ENCODE measurements at regions not wholly inside any gene's neighbourhood (a gene's known extent, or its start where the extent isn't known, plus 50 kb on each side); places are given as distances from the start of the nearest gene placed in this dataset.

DNA sequence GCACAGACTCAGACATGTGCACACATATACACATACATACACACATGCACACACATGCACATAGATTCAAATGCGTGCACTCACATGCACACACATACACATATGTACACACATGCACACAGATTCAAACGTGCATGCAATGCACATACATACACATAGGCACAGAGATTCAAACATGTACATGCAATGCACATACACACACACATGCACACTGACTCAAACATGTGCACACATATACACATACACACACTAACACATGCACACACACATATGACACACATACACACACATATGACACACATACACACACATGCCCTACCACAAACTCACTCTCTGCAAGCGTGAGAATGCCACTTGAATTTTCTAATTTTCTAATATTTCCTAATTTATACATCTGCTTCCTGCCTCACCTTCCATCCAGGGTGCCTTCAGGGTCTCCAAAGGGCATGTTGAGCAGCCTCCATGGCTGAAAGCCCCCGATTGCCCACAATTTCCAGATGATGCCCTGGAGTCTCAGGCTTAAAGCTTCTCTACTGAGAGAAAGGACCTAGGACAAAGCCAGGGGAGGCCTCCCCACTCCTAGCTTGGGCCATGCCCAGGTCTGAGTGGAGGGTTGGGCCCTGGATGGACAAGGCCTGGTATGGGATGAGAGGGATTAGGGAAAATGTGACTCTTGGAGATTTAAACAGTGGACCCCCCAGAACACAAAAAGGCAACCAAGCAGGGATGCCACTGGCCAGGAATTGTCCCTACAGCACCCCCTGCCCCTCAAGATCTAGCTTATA lies 487.1 kb downstream of the TCERG1L start:
- no peaks in the 10 kb centered on the region for H3K4me1 ChIP-seq (ENCODE audit: control extremely low read depth in 1 of 4, control insufficient read depth in 4 of 4, insufficient read depth in 4 of 4, low read length in 3 of 4)
- H3K27ac ChIP-seq (ENCODE audit: insufficient read depth in 1 of 2, low read depth in 1 of 2, low read length in 2 of 2, poor library complexity in 1 of 2, severe bottlenecking in 2 of 2): no peak overlapping the region
- peaks cover 5 to 28% (median 7%) of the 10 kb centered on the region in 5 experiments for H3K9me3 ChIP-seq (ENCODE audit: control extremely low read depth in 1 of 5, control insufficient read depth in 4 of 5, insufficient read depth in 2 of 5, low read depth in 1 of 5, low read length in 4 of 5)
- DNase-seq: no peak
- ChIA-PET CTCF (no interaction called here), POLR2A (no interaction called here)
- H3K4me3 ChIP-seq (ENCODE audit: control insufficient read depth in 1 of 7, extremely low read depth in 1 of 7, insufficient read depth in 4 of 7, low read depth in 2 of 7, low read length in 6 of 7): no peak overlapping the region
- WGBS (ENCODE audit: insufficient coverage): 91% methylated on average over 3 of the region's 4 CpGs
- no peaks in the 10 kb centered on the region for H3K36me3 ChIP-seq (ENCODE audit: control insufficient read depth in 4 of 4, insufficient read depth in 4 of 4, low read length in 3 of 4)
- H3K27me3 ChIP-seq (replicated peaks in 2 of 5; ENCODE audit: control insufficient read depth in 4 of 5, insufficient read depth in 5 of 5, low read length in 4 of 5): no peaks in the 10 kb centered on the region

DNA sequence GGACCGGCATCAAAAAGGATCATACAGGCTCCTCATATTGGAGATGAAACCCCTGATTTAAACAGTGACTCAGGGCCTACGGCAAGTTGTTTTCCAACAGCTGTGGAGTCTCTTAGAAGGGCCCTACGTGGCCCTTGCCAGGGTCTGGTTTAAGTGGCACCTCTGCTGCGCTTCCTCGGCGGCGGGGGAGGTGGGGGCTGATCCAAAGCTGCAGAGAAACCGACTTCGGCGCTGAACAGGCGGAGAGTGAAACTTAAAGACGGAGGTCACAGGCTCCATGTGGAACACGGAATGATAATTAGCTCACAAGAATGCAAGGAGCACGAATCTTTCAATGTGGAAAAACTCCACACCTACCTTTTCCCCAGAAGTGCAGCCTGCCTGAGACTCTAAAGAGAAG lies 477.9 kb downstream of the TCERG1L start:
- WGBS (ENCODE audit: insufficient coverage): 95% methylated on average over 14 of the region's 14 CpGs
- no peak overlapping the region for H3K4me3 ChIP-seq (ENCODE audit: control insufficient read depth in 1 of 7, extremely low read depth in 1 of 7, insufficient read depth in 4 of 7, low read depth in 2 of 7, low read length in 6 of 7)
- no peak overlapping the region for H3K27ac ChIP-seq (ENCODE audit: insufficient read depth in 1 of 2, low read depth in 1 of 2, low read length in 2 of 2, poor library complexity in 1 of 2, severe bottlenecking in 2 of 2)
- H3K27me3 ChIP-seq (replicated peaks in 2 of 5; ENCODE audit: control insufficient read depth in 4 of 5, insufficient read depth in 5 of 5, low read length in 4 of 5): peaks cover 0 to 3% (median 0%) of the 10 kb centered on the region in 5 experiments
- no peaks in the 10 kb centered on the region for H3K4me1 ChIP-seq (ENCODE audit: control extremely low read depth in 1 of 4, control insufficient read depth in 4 of 4, insufficient read depth in 4 of 4, low read length in 3 of 4)
- ChIA-PET CTCF (no interaction called here), POLR2A (no interaction called here)
- H3K36me3 ChIP-seq (ENCODE audit: control insufficient read depth in 4 of 4, insufficient read depth in 4 of 4, low read length in 3 of 4): no peaks in the 10 kb centered on the region
- no peaks in the 10 kb centered on the region for H3K9me3 ChIP-seq (ENCODE audit: control extremely low read depth in 1 of 5, control insufficient read depth in 4 of 5, insufficient read depth in 2 of 5, low read depth in 1 of 5, low read length in 4 of 5)
- no peak for DNase-seq

DNA sequence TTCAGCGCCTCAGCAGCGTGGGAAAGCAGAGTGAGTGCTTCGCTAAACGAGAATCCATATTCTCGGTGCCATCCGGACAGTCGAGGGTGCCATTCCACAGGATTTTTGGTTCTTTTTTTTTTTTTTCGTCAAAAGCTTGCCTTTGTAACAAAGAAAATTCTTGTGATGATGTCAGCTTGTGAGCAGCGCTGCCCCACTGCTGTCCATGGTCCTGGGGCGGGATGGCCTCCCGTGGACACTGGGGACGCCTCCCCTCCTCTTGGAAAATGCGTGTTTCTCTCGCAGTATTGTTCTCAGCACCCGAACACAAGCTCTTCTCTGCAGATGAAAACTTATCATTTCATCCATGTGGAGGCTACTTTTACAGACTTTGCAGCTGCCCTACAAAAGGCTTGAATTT lies 477.4 kb downstream of the TCERG1L start:
- Histone ChIP-seq H3K4me1 (ENCODE audit: control extremely low read depth in 1 of 4, control insufficient read depth in 4 of 4, insufficient read depth in 4 of 4, low read length in 3 of 4) (no peaks in the 10 kb centered on the region), H3K27me3 (replicated peaks in 2 of 5; ENCODE audit: control insufficient read depth in 4 of 5, insufficient read depth in 5 of 5, low read length in 4 of 5) (peaks cover 0 to 3% (median 0%) of the 10 kb centered on the region in 5 experiments), H3K36me3 (ENCODE audit: control insufficient read depth in 4 of 4, insufficient read depth in 4 of 4, low read length in 3 of 4) (no peaks in the 10 kb centered on the region), H3K4me3 (ENCODE audit: control insufficient read depth in 1 of 7, extremely low read depth in 1 of 7, insufficient read depth in 4 of 7, low read depth in 2 of 7, low read length in 6 of 7) (no peak overlapping the region), H3K9me3 (ENCODE audit: control extremely low read depth in 1 of 5, control insufficient read depth in 4 of 5, insufficient read depth in 2 of 5, low read depth in 1 of 5, low read length in 4 of 5) (no peaks in the 10 kb centered on the region), H3K27ac (ENCODE audit: insufficient read depth in 1 of 2, low read depth in 1 of 2, low read length in 2 of 2, poor library complexity in 1 of 2, severe bottlenecking in 2 of 2) (no peak overlapping the region)
- CTCF ChIA-PET: no interaction called here
- 83% methylated on average over 15 of the region's 15 CpGs for WGBS (ENCODE audit: insufficient coverage)
- POLR2A ChIA-PET: no interaction called here
- DNase-seq: no peak

DNA sequence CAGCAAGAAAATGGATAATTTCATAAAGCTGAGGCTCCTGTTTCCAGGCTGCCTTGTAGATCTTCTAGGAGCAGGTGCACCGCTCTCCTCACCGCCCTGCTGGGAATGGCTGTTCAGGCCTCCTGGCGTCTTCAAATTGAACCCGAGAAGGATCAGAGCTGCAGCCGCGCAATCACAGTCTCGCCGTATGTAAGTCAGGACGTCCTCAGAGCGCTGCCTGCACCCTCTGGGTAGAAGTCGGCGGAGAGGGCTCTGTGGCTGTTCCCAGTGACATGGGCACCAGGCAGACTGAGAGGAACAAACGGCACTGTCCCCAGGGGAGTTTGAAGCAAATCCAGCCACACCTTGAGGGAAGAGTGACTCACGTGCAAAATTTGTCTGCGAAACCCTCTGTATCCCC lies 476.9 kb downstream of the TCERG1L start:
- CTCF ChIA-PET: no interaction called here
- 93% methylated on average over 13 of the region's 15 CpGs for WGBS (ENCODE audit: insufficient coverage)
- POLR2A ChIA-PET: no interaction called here
- Histone ChIP-seq H3K27me3 (replicated peaks in 2 of 5; ENCODE audit: control insufficient read depth in 4 of 5, insufficient read depth in 5 of 5, low read length in 4 of 5) (peaks cover 0 to 3% (median 0%) of the 10 kb centered on the region in 5 experiments), H3K4me1 (ENCODE audit: control extremely low read depth in 1 of 4, control insufficient read depth in 4 of 4, insufficient read depth in 4 of 4, low read length in 3 of 4) (no peaks in the 10 kb centered on the region), H3K27ac (ENCODE audit: insufficient read depth in 1 of 2, low read depth in 1 of 2, low read length in 2 of 2, poor library complexity in 1 of 2, severe bottlenecking in 2 of 2) (no peak overlapping the region), H3K4me3 (ENCODE audit: control insufficient read depth in 1 of 7, extremely low read depth in 1 of 7, insufficient read depth in 4 of 7, low read depth in 2 of 7, low read length in 6 of 7) (no peak overlapping the region), H3K36me3 (ENCODE audit: control insufficient read depth in 4 of 4, insufficient read depth in 4 of 4, low read length in 3 of 4) (no peaks in the 10 kb centered on the region), H3K9me3 (ENCODE audit: control extremely low read depth in 1 of 5, control insufficient read depth in 4 of 5, insufficient read depth in 2 of 5, low read depth in 1 of 5, low read length in 4 of 5) (no peaks in the 10 kb centered on the region)
- DNase-seq: no peak

DNA sequence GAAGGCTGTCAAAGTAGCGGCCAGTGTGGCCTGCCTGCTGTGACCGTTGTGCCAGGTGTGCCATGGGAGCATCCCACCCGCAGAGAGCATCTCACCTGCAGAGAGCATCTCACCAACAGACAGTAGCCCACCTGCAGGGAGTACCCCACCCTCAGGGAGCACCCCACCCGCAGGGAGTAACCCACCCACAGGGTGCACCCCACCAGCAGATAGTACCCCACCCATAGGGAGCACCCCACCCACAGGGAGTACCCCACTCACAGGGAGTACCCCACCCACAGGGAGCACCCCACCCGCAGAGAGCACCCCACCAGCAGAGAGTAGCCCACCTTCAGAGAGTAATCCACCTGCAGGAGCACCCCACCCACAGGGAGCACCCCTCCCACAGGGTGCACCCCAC lies 476.5 kb downstream of the TCERG1L start:
- WGBS (ENCODE audit: insufficient coverage): no CpG with 5 or more reads among the region's 5 CpGs
- CTCF ChIA-PET: no interaction called here

DNA sequence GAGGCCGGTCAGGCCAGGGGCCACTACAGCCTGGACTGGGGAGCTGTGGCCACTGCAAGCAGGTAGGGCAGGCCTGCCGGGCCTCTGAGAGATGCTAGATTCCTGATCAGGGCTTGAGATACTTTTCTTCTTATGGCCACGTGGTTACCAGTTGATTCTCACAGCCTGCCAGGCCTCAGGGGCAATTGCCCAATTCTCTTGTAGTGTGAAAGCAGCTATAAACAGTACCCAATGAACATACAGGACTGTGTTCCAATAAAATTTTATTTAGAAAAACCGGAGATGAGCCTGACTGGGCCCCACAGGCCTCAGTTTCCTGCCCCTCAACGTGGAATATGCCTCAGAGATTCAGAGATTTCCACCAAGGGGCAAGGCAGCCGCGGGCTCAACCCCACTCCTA lies 475.2 kb downstream of the TCERG1L start:
- ChIA-PET POLR2A (no interaction called here), CTCF (no interaction called here)

More for the DNA sequence above, 476.5 kb downstream of the TCERG1L start:
- Histone ChIP-seq H3K27me3 (replicated peaks in 2 of 5; ENCODE audit: control insufficient read depth in 4 of 5, insufficient read depth in 5 of 5, low read length in 4 of 5) (peaks cover 0 to 3% (median 0%) of the 10 kb centered on the region in 5 experiments), H3K27ac (ENCODE audit: insufficient read depth in 1 of 2, low read depth in 1 of 2, low read length in 2 of 2, poor library complexity in 1 of 2, severe bottlenecking in 2 of 2) (no peak overlapping the region), H3K9me3 (ENCODE audit: control extremely low read depth in 1 of 5, control insufficient read depth in 4 of 5, insufficient read depth in 2 of 5, low read depth in 1 of 5, low read length in 4 of 5) (no peaks in the 10 kb centered on the region), H3K36me3 (ENCODE audit: control insufficient read depth in 4 of 4, insufficient read depth in 4 of 4, low read length in 3 of 4) (no peaks in the 10 kb centered on the region), H3K4me1 (ENCODE audit: control extremely low read depth in 1 of 4, control insufficient read depth in 4 of 4, insufficient read depth in 4 of 4, low read length in 3 of 4) (no peaks in the 10 kb centered on the region), H3K4me3 (ENCODE audit: control insufficient read depth in 1 of 7, extremely low read depth in 1 of 7, insufficient read depth in 4 of 7, low read depth in 2 of 7, low read length in 6 of 7) (no peak overlapping the region)
- no peak for DNase-seq
- POLR2A ChIA-PET: no interaction called here

DNA sequence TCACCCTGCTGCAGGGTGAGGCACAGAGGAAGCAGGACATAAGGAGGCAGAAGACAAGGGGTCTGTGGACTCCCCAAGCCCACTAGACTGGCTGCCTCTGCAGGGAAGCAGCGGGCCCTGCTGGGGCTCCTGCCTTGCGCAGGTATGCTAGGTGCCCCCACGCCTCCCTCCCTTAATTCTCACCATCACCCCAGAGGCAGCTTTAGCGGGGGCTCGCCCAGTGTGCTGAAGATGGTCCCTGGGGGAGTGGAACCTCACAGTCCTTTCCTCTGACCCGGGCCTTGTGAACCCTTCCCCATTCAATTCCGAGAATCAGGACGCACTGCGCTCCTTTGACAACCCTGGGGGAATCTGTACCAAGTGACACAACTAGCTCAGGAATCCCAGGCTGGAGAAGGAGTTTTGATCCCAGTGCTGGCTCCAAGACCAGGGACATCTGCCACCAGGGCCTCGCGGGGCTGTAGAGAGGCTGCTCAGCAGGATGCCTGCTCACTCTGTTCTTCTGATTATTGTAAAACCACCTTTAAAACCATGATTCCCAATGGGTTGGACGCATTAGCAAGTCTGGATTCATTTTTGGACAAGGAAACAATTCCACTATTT lies 468.4 kb downstream of the TCERG1L start:
- no peak for DNase-seq
- POLR2A ChIA-PET: no interaction called here
- Histone ChIP-seq H3K4me1 (ENCODE audit: control extremely low read depth in 1 of 4, control insufficient read depth in 4 of 4, insufficient read depth in 4 of 4, low read length in 3 of 4) (no peaks in the 10 kb centered on the region), H3K36me3 (ENCODE audit: control insufficient read depth in 4 of 4, insufficient read depth in 4 of 4, low read length in 3 of 4) (no peaks in the 10 kb centered on the region), H3K9me3 (ENCODE audit: control extremely low read depth in 1 of 5, control insufficient read depth in 4 of 5, insufficient read depth in 2 of 5, low read depth in 1 of 5, low read length in 4 of 5) (no peaks in the 10 kb centered on the region), H3K4me3 (ENCODE audit: control insufficient read depth in 1 of 7, extremely low read depth in 1 of 7, insufficient read depth in 4 of 7, low read depth in 2 of 7, low read length in 6 of 7) (no peak overlapping the region), H3K27me3 (replicated peaks in 2 of 5; ENCODE audit: control insufficient read depth in 4 of 5, insufficient read depth in 5 of 5, low read length in 4 of 5) (peaks cover 0 to 3% (median 0%) of the 10 kb centered on the region in 5 experiments), H3K27ac (ENCODE audit: insufficient read depth in 1 of 2, low read depth in 1 of 2, low read length in 2 of 2, poor library complexity in 1 of 2, severe bottlenecking in 2 of 2) (no peak overlapping the region)
- WGBS (ENCODE audit: insufficient coverage): 91% methylated on average over 6 of the region's 12 CpGs
- CTCF ChIA-PET: no interaction called here

More for the DNA sequence above, 475.2 kb downstream of the TCERG1L start:
- no peak for DNase-seq
- H3K27me3 ChIP-seq (replicated peaks in 2 of 5; ENCODE audit: control insufficient read depth in 4 of 5, insufficient read depth in 5 of 5, low read length in 4 of 5): peaks cover 0 to 3% (median 0%) of the 10 kb centered on the region in 5 experiments
- no peaks in the 10 kb centered on the region for H3K36me3 ChIP-seq (ENCODE audit: control insufficient read depth in 4 of 4, insufficient read depth in 4 of 4, low read length in 3 of 4)
- no peaks in the 10 kb centered on the region for H3K9me3 ChIP-seq (ENCODE audit: control extremely low read depth in 1 of 5, control insufficient read depth in 4 of 5, insufficient read depth in 2 of 5, low read depth in 1 of 5, low read length in 4 of 5)
- no peak overlapping the region for H3K4me3 ChIP-seq (ENCODE audit: control insufficient read depth in 1 of 7, extremely low read depth in 1 of 7, insufficient read depth in 4 of 7, low read depth in 2 of 7, low read length in 6 of 7)
- WGBS (ENCODE audit: insufficient coverage): 90% methylated on average over 6 of the region's 7 CpGs
- no peaks in the 10 kb centered on the region for H3K4me1 ChIP-seq (ENCODE audit: control extremely low read depth in 1 of 4, control insufficient read depth in 4 of 4, insufficient read depth in 4 of 4, low read length in 3 of 4)
- H3K27ac ChIP-seq (ENCODE audit: insufficient read depth in 1 of 2, low read depth in 1 of 2, low read length in 2 of 2, poor library complexity in 1 of 2, severe bottlenecking in 2 of 2): no peak overlapping the region
